Lower leg skin (tissue), 3 donors: ENCODE measurements at regions not wholly inside any gene's neighbourhood (a gene's known extent, or its start where the extent isn't known, plus 50 kb on each side); places are given as distances from the start of the nearest gene placed in this dataset.

ENCODE experiments used
- CTCF ChIP-seq, 3 donors: fragments of 450-650 bp; IDR thresholded peaks; one replicate each; pipeline ENCODE4 v1.5.1; 2016; ENCODE audit warnings: antibody characterized with exemption in 3 of 3, mild to moderate bottlenecking in 3 of 3, moderate library complexity in 2 of 3
- POLR2A ChIP-seq, 2 donors: fragments of 450-650 bp; IDR thresholded peaks; one replicate each; pipeline ENCODE4 v1.6.1; 2016 to 2017; ENCODE audit warnings: antibody characterized with exemption in 2 of 2, mild to moderate bottlenecking in 1 of 2, moderate library complexity in 1 of 2

DNA sequence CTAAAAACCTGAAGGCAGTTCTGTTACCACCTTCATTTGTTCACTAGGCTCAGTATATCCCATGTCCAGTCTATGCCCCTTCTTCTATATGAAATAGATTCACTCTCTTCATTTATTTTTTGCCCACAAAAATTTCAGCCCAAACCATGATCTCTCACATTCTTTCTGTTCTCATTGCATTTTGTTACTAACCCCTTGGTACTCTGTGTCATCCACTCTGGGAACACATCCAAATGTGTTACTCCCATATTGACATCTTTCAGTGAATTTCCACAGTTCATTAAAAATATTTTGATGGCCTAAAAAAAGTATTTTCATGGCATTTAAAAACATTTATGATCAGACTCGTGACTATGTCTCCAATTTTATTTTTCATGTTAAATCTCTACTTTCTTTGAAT lies 378.9 kb downstream of the SLITRK1 start:
- TF ChIP-seq POLR2A (IDR thresholded peaks at IDR 0.05) (no peak), CTCF (IDR thresholded peaks at IDR 0.05) (no peak)
